GM19455 (cell line): ENCODE measurements at regions not wholly inside any gene's neighbourhood (a gene's known extent, or its start where the extent isn't known, plus 50 kb on each side); places are given as distances from the start of the nearest gene placed in this dataset.
"Not testable (repeated sequence)": the region's sequence is repeated elsewhere in the genome, so short reads cannot be mapped to it uniquely, and the experiment has no call there.

Source experiments
- ATAC-seq: cut with Tn5 transposase; IDR thresholded peaks from one replicate; pipeline ENCODE4 v1.9.1; 2021; ENCODE audit not compliant: unreplicated experiment

DNA sequence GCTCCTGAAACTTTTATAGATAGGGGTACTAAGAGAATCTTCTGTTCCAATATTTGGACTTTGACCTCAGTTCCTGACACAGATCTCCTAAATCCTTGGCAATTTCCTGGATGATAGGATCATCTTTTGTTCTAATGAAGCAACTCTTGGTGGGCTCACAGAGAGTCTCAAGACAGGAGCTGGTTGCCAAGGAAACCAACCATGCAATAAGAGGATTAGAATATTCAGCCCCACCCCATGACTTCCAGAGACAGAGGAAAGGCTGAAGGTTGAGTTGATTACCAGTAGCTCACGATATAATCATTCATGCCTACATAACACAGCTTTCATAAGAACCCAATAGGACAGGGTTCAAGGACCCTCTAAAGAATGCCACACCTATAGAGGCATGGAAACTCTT lies 2050.2 kb upstream of the CDH6 start:
- ATAC-seq = no peak

- no peak for ATAC-seq
Observed at GRCh38 chr5:29134418-29134817, 2059.1 kb upstream of the CDH6 start.

- no peak for ATAC-seq
Observed at GRCh38 chr5:29131285-29131684, 2062.2 kb upstream of the CDH6 start.

- ATAC-seq = no peak
Observed at GRCh38 chr5:29130786-29131185, 2062.7 kb upstream of the CDH6 start.

DNA sequence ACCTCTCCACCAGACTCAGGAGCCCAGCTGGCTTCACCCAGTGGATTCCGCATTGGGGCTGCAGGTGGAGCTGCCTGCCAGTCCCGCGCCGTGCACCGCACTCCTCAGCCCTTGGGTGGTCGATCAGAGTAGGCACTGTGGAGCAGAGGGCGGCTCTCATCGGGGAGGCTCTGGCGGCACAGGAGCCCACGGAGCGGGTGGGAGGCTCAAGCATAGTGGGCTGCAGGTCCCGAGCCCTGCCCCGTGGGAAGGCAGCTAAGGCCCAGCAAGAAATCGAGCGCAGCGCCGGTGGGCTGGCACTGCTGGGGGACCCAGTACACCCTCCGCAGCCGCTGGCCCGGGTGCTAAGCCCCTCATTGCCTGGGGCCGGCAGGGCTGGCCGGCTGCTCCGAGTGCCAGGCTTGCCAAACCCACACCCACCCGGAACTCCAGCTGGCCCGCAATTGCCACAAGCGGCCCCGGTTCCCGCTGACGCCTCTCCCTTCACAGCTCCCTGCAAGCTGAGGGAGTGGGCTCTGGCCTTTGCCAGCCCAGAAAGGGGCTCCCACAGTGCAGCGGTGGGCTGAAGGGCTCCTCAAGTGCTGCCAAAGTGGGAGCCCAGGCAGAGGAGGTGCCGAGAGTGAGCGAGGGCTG lies 2065.8 kb upstream of the CDH6 start:
- not testable (repeated sequence) for ATAC-seq

DNA sequence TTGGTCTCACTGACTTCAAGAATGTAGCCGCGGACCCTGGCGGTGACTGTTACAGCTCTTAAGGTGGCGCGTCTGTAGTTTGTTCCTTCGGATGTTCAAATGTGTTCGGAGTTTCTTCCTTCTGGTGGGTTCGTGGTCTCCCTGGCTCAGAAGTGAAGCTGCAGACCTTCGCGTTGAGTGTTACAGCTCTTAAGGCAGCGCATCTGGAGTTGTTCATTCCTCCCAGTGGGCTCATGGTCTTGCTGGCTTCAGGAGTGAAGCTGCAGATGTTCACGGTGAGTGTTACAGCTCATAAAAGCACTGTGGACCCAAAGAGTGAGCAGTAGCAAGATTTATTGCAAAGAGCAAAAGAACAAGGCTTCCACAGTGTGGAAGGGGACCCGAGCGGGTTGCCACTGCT lies 2067.0 kb upstream of the CDH6 start:
- ATAC-seq = not testable (repeated sequence)

- ATAC-seq = no peak
Observed at GRCh38 chr5:29122306-29122705, 2071.2 kb upstream of the CDH6 start.

- no peak for ATAC-seq
Observed at GRCh38 chr5:29114331-29114768, 2076.0 kb upstream of the CDH9 start.

DNA sequence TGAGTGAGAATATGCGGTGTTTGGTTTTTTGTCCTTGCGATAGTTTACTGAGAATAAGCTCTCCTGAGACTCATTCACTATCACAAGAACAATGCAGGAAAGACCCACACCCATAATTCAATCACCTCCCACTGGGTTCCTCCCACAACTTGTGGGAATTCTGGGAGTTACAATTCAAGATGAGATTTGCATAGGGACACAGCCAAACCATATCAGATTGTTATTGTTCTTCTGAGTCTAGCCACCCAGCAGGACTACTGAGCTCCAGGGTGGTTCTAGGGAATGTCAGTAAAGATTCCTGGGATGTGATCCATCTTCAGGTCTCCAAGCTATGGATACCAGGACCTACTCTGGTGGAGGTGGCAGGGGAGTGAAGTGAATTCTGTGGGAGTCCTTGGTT lies 2075.1 kb upstream of the CDH9 start:
- ATAC-seq = no peak

DNA sequence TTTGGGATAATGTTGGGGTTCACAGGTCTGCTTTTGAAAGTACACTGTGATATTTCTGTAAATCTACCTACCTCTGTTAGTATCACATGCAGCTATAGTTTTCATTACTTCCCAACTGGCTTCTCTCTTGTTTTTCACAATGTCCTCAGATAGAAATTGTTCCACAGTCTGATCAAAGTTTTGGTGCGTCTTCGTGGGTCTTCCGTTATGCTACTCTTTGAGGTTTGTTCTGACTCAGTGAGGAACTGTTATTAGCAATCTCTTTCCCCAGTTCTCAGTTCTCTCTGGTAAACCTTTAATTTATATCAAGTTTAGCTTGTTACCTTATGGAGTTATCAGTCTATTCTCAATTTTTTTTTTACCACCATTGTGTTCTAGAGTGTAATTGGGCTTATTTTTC lies 2061.2 kb upstream of the CDH9 start:
- no peak for ATAC-seq

DNA sequence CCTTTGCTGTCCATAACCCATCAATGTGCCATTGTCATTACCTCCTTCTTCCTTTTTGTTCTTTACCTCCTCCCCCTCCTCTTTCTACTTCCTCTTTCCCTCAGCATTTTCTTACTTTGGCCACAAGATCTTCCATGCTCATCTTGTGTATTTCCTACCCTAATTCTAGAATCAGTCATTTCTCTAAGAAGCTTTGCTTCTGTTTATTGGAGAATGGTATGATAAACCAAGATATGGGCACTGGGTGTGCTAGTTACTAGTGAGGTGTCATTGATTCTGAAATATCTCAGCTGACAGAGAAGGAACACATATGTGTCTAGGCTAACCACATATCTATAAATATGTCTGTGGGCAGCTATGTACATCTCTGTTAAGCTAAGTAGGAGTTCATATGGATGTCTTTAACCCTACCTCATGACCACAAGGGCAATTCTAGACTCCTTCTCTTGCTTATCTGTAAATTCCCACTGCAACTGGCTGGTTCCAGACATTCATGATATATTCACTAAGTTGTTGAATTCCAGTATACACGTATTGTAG lies 2051.3 kb upstream of the CDH9 start:
- ATAC-seq = no peak

GRCh38 chr5:29085142-29085541 lies 2046.8 kb upstream of the CDH9 start:
- ATAC-seq = no peak

GRCh38 chr5:29079771-29080170 lies 2041.4 kb upstream of the CDH9 start:
- ATAC-seq = no peak

DNA sequence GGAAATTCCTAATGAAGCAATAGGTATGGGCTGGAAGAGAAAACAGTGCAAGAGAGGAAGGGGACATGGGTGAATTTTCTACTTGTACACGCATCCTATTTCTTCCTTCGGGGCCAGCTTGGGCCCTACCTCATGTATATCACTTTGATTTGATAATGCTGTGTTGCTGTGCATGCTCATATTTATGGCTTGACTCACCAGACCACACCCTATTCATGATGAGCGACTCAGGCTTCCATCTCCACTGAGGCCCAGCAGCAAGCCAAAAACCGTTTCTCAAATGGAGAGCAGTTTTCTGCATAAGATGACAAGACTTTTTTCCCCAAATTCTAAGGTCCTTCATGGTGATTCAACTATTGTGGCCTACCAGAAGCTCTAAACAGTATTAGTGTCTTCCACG lies 2039.1 kb upstream of the CDH9 start:
- ATAC-seq = no peak

DNA sequence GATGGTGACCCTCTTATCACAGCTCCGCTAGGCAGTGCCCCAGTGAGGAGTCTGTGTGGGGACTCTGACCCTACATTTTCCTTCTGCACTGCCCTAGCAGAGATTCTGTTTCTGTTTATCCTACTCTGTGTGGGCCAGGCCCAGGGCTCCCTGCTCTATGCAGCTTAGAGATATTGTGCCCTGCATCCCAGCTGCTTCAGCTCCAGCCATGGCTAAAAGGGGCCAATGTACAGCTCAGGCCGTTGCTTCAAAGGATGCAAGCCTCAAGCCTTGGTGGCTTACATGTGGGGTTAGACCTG lies 2030.7 kb upstream of the CDH9 start:
- no peak for ATAC-seq

- no peak for ATAC-seq
Observed at GRCh38 chr5:29061381-29061780, 2023.0 kb upstream of the CDH9 start.

DNA sequence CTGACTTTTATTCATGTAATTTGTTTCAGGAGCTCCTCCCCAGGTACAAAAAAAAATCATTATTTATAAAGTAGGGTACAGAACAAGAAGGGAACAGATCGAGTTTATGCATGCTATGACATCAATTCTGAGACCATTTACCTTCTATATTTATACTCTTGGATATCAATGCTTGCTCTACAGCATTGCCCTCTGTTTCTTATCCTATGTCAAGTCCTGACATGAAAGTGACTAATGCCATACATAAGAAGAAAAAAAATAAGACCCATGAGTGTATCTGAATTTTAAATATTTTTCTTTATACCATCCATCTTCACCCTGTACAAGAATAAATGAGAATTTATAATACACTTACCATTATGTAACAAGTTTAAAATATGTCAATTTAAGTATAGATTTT lies 2016.3 kb upstream of the CDH9 start:
- ATAC-seq = no peak

DNA sequence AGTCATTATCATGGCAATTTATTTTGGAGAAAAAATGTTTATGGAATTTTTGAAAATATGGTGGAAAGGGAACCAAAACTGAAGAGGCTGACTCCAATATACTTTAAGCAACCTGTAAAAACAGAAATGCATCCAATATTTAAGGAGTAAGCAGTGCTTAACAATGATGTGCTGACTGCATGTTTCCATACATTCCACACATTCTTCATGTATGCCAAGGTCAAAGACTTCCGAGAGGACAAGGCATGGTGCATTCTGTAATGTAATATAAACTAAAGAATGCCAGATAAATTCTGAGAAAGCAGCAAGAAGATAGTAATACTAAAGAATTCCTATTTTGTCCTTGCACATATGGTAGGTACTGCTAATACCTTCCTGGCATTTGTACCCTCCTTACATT lies 2015.9 kb upstream of the CDH9 start:
- ATAC-seq = no peak

- ATAC-seq = no peak
Observed at GRCh38 chr5:29051509-29051908, 2013.1 kb upstream of the CDH9 start.

DNA sequence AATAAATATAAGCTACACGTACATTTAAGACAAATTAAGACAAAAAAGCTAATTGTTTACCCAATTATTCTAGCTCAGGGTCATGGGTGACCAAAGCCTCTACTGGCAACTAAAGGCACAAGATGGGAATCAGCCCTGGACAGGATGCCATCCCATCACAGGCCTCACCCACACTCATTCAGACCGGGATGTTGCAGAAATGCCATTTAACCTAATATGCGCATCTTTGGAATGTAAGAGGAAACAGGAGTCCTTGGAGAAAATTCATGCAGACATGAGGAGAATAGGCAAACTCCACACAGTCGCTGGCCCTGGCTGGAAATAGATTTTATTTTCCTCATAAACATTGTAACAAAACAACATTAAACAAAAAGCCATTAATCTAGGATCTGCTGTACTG lies 2003.8 kb upstream of the CDH9 start:
- no peak for ATAC-seq

DNA sequence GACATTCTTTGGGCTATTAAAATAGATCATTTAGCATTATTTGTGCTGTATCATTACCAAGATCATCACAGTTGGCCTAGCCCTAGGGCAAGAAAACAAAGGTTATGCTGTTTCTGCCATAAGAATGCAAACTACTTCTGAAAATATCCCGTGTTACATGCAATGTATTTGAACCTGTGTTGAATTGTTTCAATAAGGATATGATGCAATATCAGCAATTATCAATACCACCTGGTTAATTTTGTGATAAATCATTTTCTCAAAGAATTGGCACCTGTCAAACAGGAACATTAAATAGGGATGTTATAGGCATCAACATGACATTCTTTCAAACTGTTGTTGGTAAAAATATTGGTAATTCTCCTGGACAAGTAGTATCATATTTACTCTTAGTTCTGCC lies 2002.0 kb upstream of the CDH9 start:
- ATAC-seq = no peak

- ATAC-seq = no peak
Observed at GRCh38 chr5:29039994-29040393, 2001.6 kb upstream of the CDH9 start.

- ATAC-seq = no peak
Observed at GRCh38 chr5:29037716-29038115, 1999.3 kb upstream of the CDH9 start.
